ENCODE measurements at regions not wholly inside any gene's neighbourhood (a gene's known extent, or its start where the extent isn't known, plus 50 kb on each side); places are given as distances from the start of the nearest gene placed in this dataset.

- ChIA-PET CTCF (ENCODE audit: unreplicated experiment) (no interaction called here), POLR2A (no interaction called here)
- no TSS peak for BruUV-seq (replicated peaks)
- Histone ChIP-seq H3K79me2 (ENCODE audit: insufficient read depth, low read depth, low read length) (no peaks in the 10 kb centered on the region), H2AFZ (ENCODE audit: low read length) (no peak overlapping the region), H3K9me2 (ENCODE audit: insufficient read depth, low read length) (no peaks in the 10 kb centered on the region), H3K9me3 (ENCODE audit: low read length) (no peaks in the 10 kb centered on the region), H3K4me2 (ENCODE audit: low read length) (no peak overlapping the region), H3K36me3 (ENCODE audit: insufficient read depth, low read length) (no peaks in the 10 kb centered on the region), H3K4me1 (ENCODE audit: insufficient read depth, low read length, poor library complexity, severe bottlenecking) (no peaks in the 10 kb centered on the region), H3K27ac (ENCODE audit: low read depth, low read length, poor library complexity, severe bottlenecking) (no peak overlapping the region), H4K20me1 (ENCODE audit: insufficient read depth, low read length) (no peaks in the 10 kb centered on the region), H3K4me3 (ENCODE audit: low read depth, low read length, poor library complexity, severe bottlenecking) (no peak overlapping the region)
- intact Hi-C loops (cut with micrococcal nuclease; ENCODE audit: unreplicated experiment), result no loop called here
- TF ChIP-seq CTCF (conservative IDR thresholded peaks at IDR 0.05; ENCODE audit: low read length), result no peak
- no peak for TF ChIP-seq EZH2phosphoT487 (IDR thresholded peaks at IDR 0.05; ENCODE audit: borderline replicate concordance, low read depth, low read length)
- DNase-seq (ENCODE audit: low spot score), result no peak
Measured at GRCh38 chr11:39971938-39972337, 1487.5 kb downstream of the LRRC4C start.

GRCh38 chr11:39968071-39968470 is 1491.4 kb downstream of the LRRC4C start:
- no peak overlapping the region for H2AFZ ChIP-seq (ENCODE audit: low read length)
- no TSS peak for BruUV-seq (replicated peaks)
- H3K4me3 ChIP-seq (ENCODE audit: low read depth, low read length, poor library complexity, severe bottlenecking), result no peak overlapping the region
- no peaks in the 10 kb centered on the region for H3K79me2 ChIP-seq (ENCODE audit: insufficient read depth, low read depth, low read length)
- no peak overlapping the region for H3K27ac ChIP-seq (ENCODE audit: low read depth, low read length, poor library complexity, severe bottlenecking)
- no peak overlapping the region for H3K4me2 ChIP-seq (ENCODE audit: low read length)
- no peaks in the 10 kb centered on the region for H4K20me1 ChIP-seq (ENCODE audit: insufficient read depth, low read length)
- CTCF ChIA-PET (ENCODE audit: unreplicated experiment), result no interaction called here
- H3K9me3 ChIP-seq (ENCODE audit: low read length), result no peaks in the 10 kb centered on the region
- H3K4me1 ChIP-seq (ENCODE audit: insufficient read depth, low read length, poor library complexity, severe bottlenecking), result no peaks in the 10 kb centered on the region
- no peaks in the 10 kb centered on the region for H3K36me3 ChIP-seq (ENCODE audit: insufficient read depth, low read length)
- POLR2A ChIA-PET, result no interaction called here
- TF ChIP-seq CTCF (conservative IDR thresholded peaks at IDR 0.05; ENCODE audit: low read length) (no peak), EZH2phosphoT487 (IDR thresholded peaks at IDR 0.05; ENCODE audit: borderline replicate concordance, low read depth, low read length) (no peak)
- intact Hi-C loops (cut with micrococcal nuclease; ENCODE audit: unreplicated experiment), result no loop called here
- no peaks in the 10 kb centered on the region for H3K9me2 ChIP-seq (ENCODE audit: insufficient read depth, low read length)
- DNase-seq (ENCODE audit: low spot score), result no peak

GRCh38 chr11:39965701-39966100 is 1493.8 kb downstream of the LRRC4C start:
- Histone ChIP-seq H3K4me3 (ENCODE audit: low read depth, low read length, poor library complexity, severe bottlenecking) (no peak overlapping the region), H4K20me1 (ENCODE audit: insufficient read depth, low read length) (no peaks in the 10 kb centered on the region), H3K9me2 (ENCODE audit: insufficient read depth, low read length) (no peaks in the 10 kb centered on the region), H3K9me3 (ENCODE audit: low read length) (no peaks in the 10 kb centered on the region), H3K4me1 (ENCODE audit: insufficient read depth, low read length, poor library complexity, severe bottlenecking) (no peaks in the 10 kb centered on the region), H3K36me3 (ENCODE audit: insufficient read depth, low read length) (no peaks in the 10 kb centered on the region), H3K4me2 (ENCODE audit: low read length) (no peak overlapping the region), H3K79me2 (ENCODE audit: insufficient read depth, low read depth, low read length) (no peaks in the 10 kb centered on the region), H3K27ac (ENCODE audit: low read depth, low read length, poor library complexity, severe bottlenecking) (no peak overlapping the region), H2AFZ (ENCODE audit: low read length) (no peak overlapping the region)
- TF ChIP-seq CTCF (conservative IDR thresholded peaks at IDR 0.05; ENCODE audit: low read length) (no peak), EZH2phosphoT487 (IDR thresholded peaks at IDR 0.05; ENCODE audit: borderline replicate concordance, low read depth, low read length) (no peak)
- no TSS peak for BruUV-seq (replicated peaks)
- ChIA-PET POLR2A (no interaction called here), CTCF (ENCODE audit: unreplicated experiment) (no interaction called here)
- intact Hi-C loops (cut with micrococcal nuclease; ENCODE audit: unreplicated experiment), result no loop called here
- no peak for DNase-seq (ENCODE audit: low spot score)
